ENCODE measurements at regions not wholly inside any gene's neighbourhood (a gene's known extent, or its start where the extent isn't known, plus 50 kb on each side); places are given as distances from the start of the nearest gene placed in this dataset.

- no peak overlapping the region for H2AFZ ChIP-seq (ENCODE audit: low read length)
- no peak overlapping the region for H3K27ac ChIP-seq (ENCODE audit: low read depth, low read length, poor library complexity, severe bottlenecking)
- no peaks in the 10 kb centered on the region for H3K27me3 ChIP-seq (ENCODE audit: insufficient read depth, low read length)
- no peaks in the 10 kb centered on the region for H3K9me2 ChIP-seq (ENCODE audit: low read depth, low read length)
- H4K20me1 ChIP-seq (ENCODE audit: insufficient read depth, low read length) = no peaks in the 10 kb centered on the region
- no peak overlapping the region for H3K4me3 ChIP-seq (ENCODE audit: low read depth, low read length, poor library complexity, severe bottlenecking)
- no peak for TF ChIP-seq CTCF (IDR thresholded peaks at IDR 0.05; ENCODE audit: low read length)
- H3K4me2 ChIP-seq (ENCODE audit: low read length) = no peak overlapping the region
- H3K9ac ChIP-seq (ENCODE audit: low read length) = no peak overlapping the region
- no peaks in the 10 kb centered on the region for H3K4me1 ChIP-seq (ENCODE audit: insufficient read depth, low read length, severe bottlenecking)
- no peaks in the 10 kb centered on the region for H3K79me2 ChIP-seq (ENCODE audit: insufficient read depth, low read length)
- H3K9me3 ChIP-seq (ENCODE audit: low read length) = no peaks in the 10 kb centered on the region
- H3K36me3 ChIP-seq (ENCODE audit: insufficient read depth, low read length) = no peaks in the 10 kb centered on the region
- no peaks in the 10 kb centered on the region for H3F3A ChIP-seq (ENCODE audit: insufficient read depth, low read length)
These were observed 979.9 kb downstream of the HACE1 start for GRCh38 chr6:103879800-103880199.

GRCh38 chr6:103875221-103875620 is 984.5 kb downstream of the HACE1 start:
- H3K4me1 ChIP-seq (ENCODE audit: insufficient read depth, low read length, severe bottlenecking) = no peaks in the 10 kb centered on the region
- H3K9me2 ChIP-seq (ENCODE audit: low read depth, low read length) = no peaks in the 10 kb centered on the region
- no peak overlapping the region for H3K9ac ChIP-seq (ENCODE audit: low read length)
- H3F3A ChIP-seq (ENCODE audit: insufficient read depth, low read length) = no peaks in the 10 kb centered on the region
- H2AFZ ChIP-seq (ENCODE audit: low read length) = no peak overlapping the region
- H3K36me3 ChIP-seq (ENCODE audit: insufficient read depth, low read length) = no peaks in the 10 kb centered on the region
- H3K4me2 ChIP-seq (ENCODE audit: low read length) = no peak overlapping the region
- no peaks in the 10 kb centered on the region for H4K20me1 ChIP-seq (ENCODE audit: insufficient read depth, low read length)
- no peak overlapping the region for H3K27ac ChIP-seq (ENCODE audit: low read depth, low read length, poor library complexity, severe bottlenecking)
- no peaks in the 10 kb centered on the region for H3K27me3 ChIP-seq (ENCODE audit: insufficient read depth, low read length)
- no peaks in the 10 kb centered on the region for H3K9me3 ChIP-seq (ENCODE audit: low read length)
- no peak for TF ChIP-seq EZH2 (IDR thresholded peaks at IDR 0.05; ENCODE audit: borderline replicate concordance, low read length)
- no peak for TF ChIP-seq CTCF (IDR thresholded peaks at IDR 0.05; ENCODE audit: low read length)
- H3K79me2 ChIP-seq (ENCODE audit: insufficient read depth, low read length) = no peaks in the 10 kb centered on the region
- H3K4me3 ChIP-seq (ENCODE audit: low read depth, low read length, poor library complexity, severe bottlenecking) = no peak overlapping the region

GRCh38 chr6:103874575-103874974 is 985.1 kb downstream of the HACE1 start:
- Histone ChIP-seq H3K4me1 (ENCODE audit: insufficient read depth, low read length, severe bottlenecking) (no peaks in the 10 kb centered on the region), H3K27ac (ENCODE audit: low read depth, low read length, poor library complexity, severe bottlenecking) (no peak overlapping the region), H3K9me3 (ENCODE audit: low read length) (no peaks in the 10 kb centered on the region), H3F3A (ENCODE audit: insufficient read depth, low read length) (no peaks in the 10 kb centered on the region), H3K4me2 (ENCODE audit: low read length) (no peak overlapping the region), H3K9ac (ENCODE audit: low read length) (no peak overlapping the region), H2AFZ (ENCODE audit: low read length) (no peak overlapping the region), H3K9me2 (ENCODE audit: low read depth, low read length) (no peaks in the 10 kb centered on the region), H3K36me3 (ENCODE audit: insufficient read depth, low read length) (no peaks in the 10 kb centered on the region), H3K79me2 (ENCODE audit: insufficient read depth, low read length) (no peaks in the 10 kb centered on the region), H4K20me1 (ENCODE audit: insufficient read depth, low read length) (no peaks in the 10 kb centered on the region), H3K4me3 (ENCODE audit: low read depth, low read length, poor library complexity, severe bottlenecking) (no peak overlapping the region), H3K27me3 (ENCODE audit: insufficient read depth, low read length) (no peaks in the 10 kb centered on the region)
- TF ChIP-seq CTCF (IDR thresholded peaks at IDR 0.05; ENCODE audit: low read length) = no peak
- TF ChIP-seq EZH2 (IDR thresholded peaks at IDR 0.05; ENCODE audit: borderline replicate concordance, low read length) = no peak

Data from OCI-LY1 (cell line).